ENCODE measurements at regions not wholly inside any gene's neighbourhood (a gene's known extent, or its start where the extent isn't known, plus 50 kb on each side); places are given as distances from the start of the nearest gene placed in this dataset.
A peak's percentile ranks its signal among the peaks of the same experiment; 100 is the strongest.

- no peak for DNase-seq
These were observed 222.6 kb downstream of the INSIG2 start for GRCh38 chr2:118310681-118311429.

- DNase-seq, result peak in 1 of 2 experiments; percentile 5
These were observed 221.8 kb downstream of the INSIG2 start for GRCh38 chr2:118309946-118310680.

- DNase-seq, result no peak
These were observed 221.1 kb downstream of the INSIG2 start for GRCh38 chr2:118309257-118309945.

GRCh38 chr2:118307864-118308263 is 219.6 kb downstream of the INSIG2 start:
- DNase-seq, result no peak

GRCh38 chr2:118301248-118301647 is 213.0 kb downstream of the INSIG2 start:
- DNase-seq, result no peak

GRCh38 chr2:118300832-118301231 is 212.6 kb downstream of the INSIG2 start:
- DNase-seq, result no peak

GRCh38 chr2:118296663-118297062 is 208.4 kb downstream of the INSIG2 start:
- no peak for DNase-seq

- no peak for DNase-seq
These were observed 207.5 kb downstream of the INSIG2 start for GRCh38 chr2:118295592-118296390.

GRCh38 chr2:118294063-118294462 is 205.8 kb downstream of the INSIG2 start:
- DNase-seq, result no peak

GRCh38 chr2:118292991-118293390 is 204.7 kb downstream of the INSIG2 start:
- DNase-seq, result no peak

- no peak for DNase-seq
These were observed 203.1 kb downstream of the INSIG2 start for GRCh38 chr2:118291251-118291880.

- no peak for DNase-seq
These were observed 202.4 kb downstream of the INSIG2 start for GRCh38 chr2:118290411-118291250.

GRCh38 chr2:118279005-118279404 is 190.7 kb downstream of the INSIG2 start:
- no peak for DNase-seq

- no peak for DNase-seq
These were observed 189.8 kb downstream of the INSIG2 start for GRCh38 chr2:118278046-118278445.

- no peak for DNase-seq
These were observed 186.7 kb downstream of the INSIG2 start for GRCh38 chr2:118274841-118275510.

GRCh38 chr2:118272391-118272790 is 184.1 kb downstream of the INSIG2 start:
- DNase-seq, result no peak

- no peak for DNase-seq
These were observed 181.3 kb downstream of the INSIG2 start for GRCh38 chr2:118269408-118270051.

- DNase-seq, result no peak
These were observed 180.0 kb downstream of the INSIG2 start for GRCh38 chr2:118268268-118268667.

- DNase-seq, result no peak
These were observed 177.7 kb downstream of the INSIG2 start for GRCh38 chr2:118265873-118266455.
